H1 (cell line): ENCODE measurements at regions not wholly inside any gene's neighbourhood (a gene's known extent, or its start where the extent isn't known, plus 50 kb on each side); places are given as distances from the start of the nearest gene placed in this dataset.

ENCODE experiments used
- CTCF ChIA-PET: fragments of 300-600 bp; sonication (Branson Sonifier 250); formaldehyde crosslinking; loops from one replicate; lab custom pipeline; 2021; ENCODE audit not compliant: partially characterized antibody; lab: Charles Lee
- POLR2A ChIA-PET: fragments of 300-600 bp; sonication (Branson Sonifier 250); formaldehyde crosslinking; loops from one replicate; lab custom pipeline; 2021; ENCODE audit warnings: inconsistent platforms; ENCODE audit not compliant: partially characterized antibody; lab: Charles Lee
- DNase-seq, 2 experiments: peaks; one replicate each; pipeline versions ENCODE4 v3.0.0 to v3.0.0-alpha.2; 2010 to 2022; ENCODE audit warnings: low spot score in 2 of 2, low read depth in 1 of 2, mixed read lengths in 1 of 2
- FAIRE-seq: peaks from 2 replicates; lab custom pipeline; 2011; peaks lifted over from hg19 to GRCh38; lab: Jason Lieb, UNC
- H2AFZ ChIP-seq: 2 replicates; pipeline ENCODE4 v1.8.1; 2012; ENCODE audit warnings: low read length, inconsistent platforms
- H2AK5ac ChIP-seq: 2 replicates; pipeline ENCODE4 v1.6.1; 2013; ENCODE audit warnings: low read depth, low read length
- H2BK120ac ChIP-seq: replicated peaks from 2 replicates; pipeline ENCODE3; 2013; ENCODE audit warnings: low read depth, low read length, inconsistent platforms
- H2BK12ac ChIP-seq: 2 replicates; pipeline ENCODE4 v1.6.1; 2013; ENCODE audit warnings: low read depth, low read length
- H2BK15ac ChIP-seq: 2 replicates; pipeline ENCODE4 v1.6.1; 2013; ENCODE audit warnings: low read length
- H2BK20ac ChIP-seq: 2 replicates; pipeline ENCODE4 v1.6.1; 2013; ENCODE audit warnings: low read length
- H2BK5ac ChIP-seq: 2 replicates; pipeline ENCODE4 v1.6.1; 2013; ENCODE audit warnings: low read depth, low read length
- H3K14ac ChIP-seq: 2 replicates; pipeline ENCODE4 v1.6.1; 2013; ENCODE audit warnings: inconsistent platforms; ENCODE audit not compliant: insufficient read length
- H3K18ac ChIP-seq: 2 replicates; pipeline ENCODE4 v1.6.1; 2013; ENCODE audit warnings: low read length; ENCODE audit errors: extremely low read depth
- H3K23ac ChIP-seq: 2 replicates; pipeline ENCODE4 v1.6.1; 2013; ENCODE audit warnings: inconsistent platforms; ENCODE audit not compliant: insufficient read length
- H3K23me2 ChIP-seq: 2 replicates; pipeline ENCODE4 v1.6.1; 2013; ENCODE audit warnings: low read depth, low read length
- H3K27ac ChIP-seq: 2 replicates; pipeline ENCODE4 v1.6.1; 2011; ENCODE audit warnings: low read depth, low read length, inconsistent platforms
- H3K27me3 ChIP-seq, 4 experiments: replicated peaks in 1 of 4; 1 replicate in 1 of 4; 2 replicates in 3 of 4; pipeline versions ENCODE4 v1.6.1 to v1.8.1; 2011 to 2013; ENCODE audit warnings: low read length in 3 of 4, mild to moderate bottlenecking in 3 of 4, inconsistent platforms in 2 of 4, mixed read lengths in 2 of 4, moderate library complexity in 1 of 4; ENCODE audit not compliant: control insufficient read depth in 3 of 4, insufficient read depth in 3 of 4; ENCODE audit errors: extremely low read depth in 1 of 4
- H3K36me3 ChIP-seq, 4 experiments: 2 replicates each; pipeline versions ENCODE4 v1.6.1 to v1.8.1; 2011 to 2013; ENCODE audit warnings: mild to moderate bottlenecking in 4 of 4, low read length in 3 of 4, moderate library complexity in 2 of 4, control low read depth in 1 of 4, inconsistent platforms in 1 of 4; ENCODE audit not compliant: insufficient read depth in 4 of 4, control insufficient read depth in 2 of 4
- H3K4ac ChIP-seq: replicated peaks from 2 replicates; pipeline ENCODE3; 2013; ENCODE audit warnings: low read length, low read depth, mixed read lengths, inconsistent platforms; ENCODE audit not compliant: insufficient read length
- H3K4me1 ChIP-seq, 4 experiments: replicated peaks in 1 of 4; 1 replicate in 1 of 4; 2 replicates in 3 of 4; pipeline versions ENCODE4 v1.6.1 to v1.8.1; 2011 to 2013; ENCODE audit warnings: low read length in 3 of 4, inconsistent platforms in 2 of 4, mixed read lengths in 1 of 4; ENCODE audit not compliant: insufficient read depth in 4 of 4, control insufficient read depth in 3 of 4
- H3K4me2 ChIP-seq, 2 experiments: 2 replicates each; pipeline versions ENCODE4 v1.6.1 to v1.8.1; 2011 to 2013; ENCODE audit warnings: low read depth in 2 of 2, low read length in 2 of 2, control low read depth in 1 of 2, inconsistent platforms in 1 of 2, mild to moderate bottlenecking in 1 of 2; ENCODE audit not compliant: insufficient read depth in 1 of 2
- H3K4me3 ChIP-seq, 4 experiments: fragments of 200-600, 300-600 bp in 1 of 4; sonication (generic), shearing (Covaris generic), sonication (Bioruptor Twin) in 1 of 4; 2 replicates each; pipeline versions ENCODE4 v1.5.1 to v1.8.1; 2011 to 2016; ENCODE audit warnings: low read length in 4 of 4, low read depth in 3 of 4, control low read depth in 2 of 4, inconsistent platforms in 2 of 4, mild to moderate bottlenecking in 2 of 4, mixed read lengths in 1 of 4, moderate library complexity in 1 of 4; ENCODE audit not compliant: insufficient read depth in 2 of 4; ENCODE audit errors: extremely low read depth in 1 of 4
- H3K56ac ChIP-seq: replicated peaks from 2 replicates; pipeline ENCODE3; 2013; ENCODE audit warnings: low read depth, mild to moderate bottlenecking, mixed read lengths, low read length, inconsistent platforms; ENCODE audit not compliant: insufficient read length
- H3K79me1 ChIP-seq: 2 replicates; pipeline ENCODE4 v1.6.1; 2013; ENCODE audit warnings: low read depth, low read length, control low read depth
- H3K79me2 ChIP-seq, 2 experiments: 2 replicates each; pipeline versions ENCODE4 v1.6.1 to v1.8.1; 2012 to 2013; ENCODE audit warnings: low read length in 2 of 2, mild to moderate bottlenecking in 2 of 2, inconsistent platforms in 1 of 2; ENCODE audit not compliant: insufficient read depth in 2 of 2, control insufficient read depth in 1 of 2
- H3K9ac ChIP-seq, 4 experiments: replicated peaks in 1 of 4; 1 replicate in 1 of 4; 2 replicates in 3 of 4; pipeline versions ENCODE4 v1.6.1 to v1.8.1; 2011 to 2013; ENCODE audit warnings: low read depth in 3 of 4, low read length in 3 of 4, control low read depth in 2 of 4, mild to moderate bottlenecking in 2 of 4, moderate library complexity in 2 of 4, inconsistent platforms in 1 of 4; ENCODE audit errors: extremely low read depth in 1 of 4
- H3K9me3 ChIP-seq, 2 experiments: 2 replicates each; pipeline versions ENCODE4 v1.6.1 to v1.8.1; 2012 to 2013; ENCODE audit warnings: mild to moderate bottlenecking in 2 of 2, moderate library complexity in 2 of 2, control low read depth in 1 of 2, inconsistent platforms in 1 of 2, low read depth in 1 of 2, low read length in 1 of 2, mixed read lengths in 1 of 2; ENCODE audit not compliant: insufficient read depth in 2 of 2
- H4K20me1 ChIP-seq, 2 experiments: replicated peaks in 1 of 2; 2 replicates each; pipeline versions ENCODE3 to v1.8.1; 2011 to 2013; ENCODE audit warnings: inconsistent platforms in 2 of 2, low read length in 2 of 2, mild to moderate bottlenecking in 1 of 2; ENCODE audit not compliant: insufficient read depth in 2 of 2, control insufficient read depth in 1 of 2
- H4K5ac ChIP-seq: 2 replicates; pipeline ENCODE4 v1.6.1; 2013; ENCODE audit warnings: low read length, low read depth, mixed read lengths, inconsistent platforms; ENCODE audit not compliant: insufficient read length
- H4K8ac ChIP-seq: 2 replicates; pipeline ENCODE4 v1.8.0; 2013; ENCODE audit warnings: mild to moderate bottlenecking, moderate library complexity, low read length, inconsistent platforms; ENCODE audit not compliant: insufficient read depth; ENCODE audit errors: extremely low read depth
- H4K91ac ChIP-seq: replicated peaks from 2 replicates; pipeline ENCODE3; 2013; ENCODE audit warnings: low read length, mixed read lengths, inconsistent platforms; ENCODE audit not compliant: insufficient read length
- ATF3 ChIP-seq: IDR thresholded peaks from 2 replicates; pipeline ENCODE4 v1.6.1; 2011; ENCODE audit warnings: low read depth, mild to moderate bottlenecking, low read length; ENCODE audit not compliant: insufficient read depth
- BCL11A ChIP-seq, 2 experiments: IDR thresholded peaks; one replicate each; pipeline ENCODE4 v1.6.1; 2011; ENCODE audit warnings: low read depth in 2 of 2, low read length in 2 of 2, mild to moderate bottlenecking in 2 of 2
- CTBP2 ChIP-seq: IDR thresholded peaks from 2 replicates; pipeline ENCODE4 v1.7.0; 2011; ENCODE audit warnings: borderline replicate concordance, mild to moderate bottlenecking, moderate library complexity, mixed read lengths, low read length; ENCODE audit not compliant: insufficient read depth, insufficient read length
- EZH2 ChIP-seq: fragments of 200-600 bp; sonication (generic); IDR thresholded peaks from 2 replicates; pipeline ENCODE4 v1.7.1; 2012; ENCODE audit warnings: low read depth, mild to moderate bottlenecking, moderate library complexity, low read length, inconsistent platforms; ENCODE audit not compliant: severe bottlenecking
- GABPA ChIP-seq: IDR thresholded peaks from 2 replicates; pipeline ENCODE4 v1.6.1; 2011; ENCODE audit warnings: mild to moderate bottlenecking, low read length, moderate library complexity, borderline replicate concordance; ENCODE audit not compliant: insufficient read depth
- HDAC2 ChIP-seq, 2 experiments: fragments of 300-600 bp in 1 of 2; sonication (generic) in 1 of 2; IDR thresholded peaks; 2 replicates each; pipeline ENCODE4 v1.6.1; 2011 to 2012; ENCODE audit warnings: low read depth in 2 of 2, low read length in 2 of 2, mild to moderate bottlenecking in 2 of 2, moderate library complexity in 2 of 2, borderline replicate concordance in 1 of 2, inconsistent platforms in 1 of 2
- JUND ChIP-seq: IDR thresholded peaks from 2 replicates; pipeline ENCODE4 v1.6.1; 2011; ENCODE audit warnings: mild to moderate bottlenecking, improper control_type of control experiment, low read length
- KDM4A ChIP-seq: IDR thresholded peaks from one replicate; pipeline ENCODE4 v1.7.1; 2012; ENCODE audit warnings: low read depth, mild to moderate bottlenecking, moderate library complexity, low read length, inconsistent platforms; ENCODE audit not compliant: severe bottlenecking
- RAD21 ChIP-seq, 2 experiments: IDR thresholded peaks in 1 of 2; conservative IDR thresholded peaks in 1 of 2; 2 replicates each; pipeline ENCODE4 v1.6.1; 2011; ENCODE audit warnings: low read depth in 2 of 2, low read length in 2 of 2, improper control_type of control experiment in 1 of 2, inconsistent platforms in 1 of 2, mild to moderate bottlenecking in 1 of 2, moderate library complexity in 1 of 2
- RFX5 ChIP-seq: IDR thresholded peaks from 2 replicates; pipeline ENCODE4 v1.6.1; 2011; ENCODE audit warnings: low read depth, low read length, improper control_type of control experiment, borderline replicate concordance
- SP1 ChIP-seq: IDR thresholded peaks from 2 replicates; pipeline ENCODE4 v1.6.1; 2011; ENCODE audit warnings: low read depth, low read length
- SP4 ChIP-seq: IDR thresholded peaks from 2 replicates; pipeline ENCODE4 v1.6.1; 2012; ENCODE audit warnings: low read length, inconsistent platforms
- TAF1 ChIP-seq: IDR thresholded peaks from 2 replicates; pipeline ENCODE4 v1.6.1; 2011; ENCODE audit warnings: mild to moderate bottlenecking, low read depth, low read length
- ZNF274 ChIP-seq: IDR thresholded peaks from 2 replicates; pipeline ENCODE4 v1.7.0; 2012; ENCODE audit warnings: low read length, borderline replicate concordance; ENCODE audit errors: extremely low read depth
- WGBS, 2 experiments: shearing (Covaris generic) in 1 of 2; methylation state at CpG; one replicate each; pipeline versions ENCODE4 v1.1.6 to v1.1.7; 2013 to 2015; ENCODE audit warnings: low lambda C conversion rate in 2 of 2, mixed read lengths in 2 of 2, inconsistent platforms in 1 of 2, low coverage in 1 of 2, missing lambda C conversion rate in 1 of 2; ENCODE audit not compliant: insufficient replicate concordance in 2 of 2, insufficient coverage in 1 of 2, insufficient read length in 1 of 2; ENCODE audit errors: extremely low coverage in 1 of 2, missing lambda C conversion rate in 1 of 2; 5-methylcytosine and 5-hydroxymethylcytosine counted together

- Histone ChIP-seq H2AFZ (no peak overlapping the region), H3K9ac (no peak overlapping the region), H2BK15ac (no peak overlapping the region), H3K9me3 (no peaks in the 10 kb centered on the region), H3K79me2 (no peaks in the 10 kb centered on the region), H3K14ac (no peak overlapping the region), H2BK120ac (no peak overlapping the region), H4K5ac (no peak overlapping the region), H3K4me2 (no peak overlapping the region), H3K27me3 (no peaks in the 10 kb centered on the region), H3K4me3 (no peak overlapping the region), H2BK5ac (no peak overlapping the region), H3K79me1 (no peaks in the 10 kb centered on the region), H4K91ac (no peak overlapping the region), H3K4me1 (no peaks in the 10 kb centered on the region), H4K8ac (no peak overlapping the region), H3K36me3 (no peaks in the 10 kb centered on the region), H3K56ac (no peak overlapping the region), H2BK12ac (no peak overlapping the region), H3K23me2 (no peaks in the 10 kb centered on the region), H2BK20ac (no peak overlapping the region), H2AK5ac (no peak overlapping the region), H3K4ac (no peak overlapping the region), H3K18ac (no peak overlapping the region), H4K20me1 (no peaks in the 10 kb centered on the region), H3K27ac (no peak overlapping the region), H3K23ac (no peak overlapping the region)
- FAIRE-seq (no peak), DNase-seq (no peak)
- ChIA-PET CTCF (interaction anchor here (0.9 to 3.1 kb wide), 6 partner anchors 9 to 564 kb away, joined by 3 to 16 read pairs (median 3); no protein-coding TSS in a partner anchor), POLR2A (no interaction called here)
- 78% methylated on average over 2 of the region's 2 CpGs; no CpG with 5 or more reads in 1 of the 2 experiments for WGBS, 2 experiments
- TF ChIP-seq RAD21 (IDR thresholded peaks at IDR 0.05 in 1 of 2, conservative IDR thresholded peaks at IDR 0.05 in 1 of 2; ENCODE audit: low read depth in 2 of 2, low read length in 2 of 2) (no peak), EZH2 (no peak), SP1 (no peak), SP4 (no peak), ATF3 (no peak), GABPA (no peak), CTBP2 (no peak), KDM4A (no peak), HDAC2 (IDR thresholded peaks at IDR 0.05; ENCODE audit: borderline replicate concordance in 1 of 2, low read depth in 2 of 2, low read length in 2 of 2) (no peak), BCL11A (IDR thresholded peaks at IDR 0.05; ENCODE audit: low read depth in 2 of 2, low read length in 2 of 2) (no peak), RFX5 (no peak), JUND (no peak), ZNF274 (no peak), TAF1 (no peak)
Observed at GRCh38 chr13:40136896-40137295, 481.4 kb downstream of the COG6 start.
